Peyer's patch (tissue), 4 donors: ENCODE measurements at regions not wholly inside any gene's neighbourhood (a gene's known extent, or its start where the extent isn't known, plus 50 kb on each side); places are given as distances from the start of the nearest gene placed in this dataset.

Experiments used
- POLR2A ChIP-seq, 2 donors: fragments of 450-650 bp; IDR thresholded peaks; one replicate each; pipeline ENCODE4 v1.5.1; 2017; ENCODE audit warnings: antibody characterized with exemption in 2 of 2, mild to moderate bottlenecking in 2 of 2, moderate library complexity in 2 of 2
- TF ChIP-seq, protein P1 (sequence below), 6 experiments: fragments of 450-650 bp in 4 of 6; fragments of 200-600 bp in 2 of 6; sonication (generic) in 1 of 6; IDR thresholded peaks; one replicate each; pipeline ENCODE4 v1.5.1; 2017 to 2019; ENCODE audit warnings: antibody characterized with exemption in 6 of 6, mild to moderate bottlenecking in 3 of 6, moderate library complexity in 1 of 6

- TF ChIP-seq, protein P1, sequence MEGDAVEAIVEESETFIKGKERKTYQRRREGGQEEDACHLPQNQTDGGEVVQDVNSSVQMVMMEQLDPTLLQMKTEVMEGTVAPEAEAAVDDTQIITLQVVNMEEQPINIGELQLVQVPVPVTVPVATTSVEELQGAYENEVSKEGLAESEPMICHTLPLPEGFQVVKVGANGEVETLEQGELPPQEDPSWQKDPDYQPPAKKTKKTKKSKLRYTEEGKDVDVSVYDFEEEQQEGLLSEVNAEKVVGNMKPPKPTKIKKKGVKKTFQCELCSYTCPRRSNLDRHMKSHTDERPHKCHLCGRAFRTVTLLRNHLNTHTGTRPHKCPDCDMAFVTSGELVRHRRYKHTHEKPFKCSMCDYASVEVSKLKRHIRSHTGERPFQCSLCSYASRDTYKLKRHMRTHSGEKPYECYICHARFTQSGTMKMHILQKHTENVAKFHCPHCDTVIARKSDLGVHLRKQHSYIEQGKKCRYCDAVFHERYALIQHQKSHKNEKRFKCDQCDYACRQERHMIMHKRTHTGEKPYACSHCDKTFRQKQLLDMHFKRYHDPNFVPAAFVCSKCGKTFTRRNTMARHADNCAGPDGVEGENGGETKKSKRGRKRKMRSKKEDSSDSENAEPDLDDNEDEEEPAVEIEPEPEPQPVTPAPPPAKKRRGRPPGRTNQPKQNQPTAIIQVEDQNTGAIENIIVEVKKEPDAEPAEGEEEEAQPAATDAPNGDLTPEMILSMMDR (IDR thresholded peaks at IDR 0.05), result no peak
- TF ChIP-seq POLR2A (IDR thresholded peaks at IDR 0.05), result no peak
These were observed 64.3 kb downstream of the FASLG start for GRCh38 chr1:172723251-172723650.
